Left lung (tissue), 4 donors: ENCODE measurements at regions not wholly inside any gene's neighbourhood (a gene's known extent, or its start where the extent isn't known, plus 50 kb on each side); places are given as distances from the start of the nearest gene placed in this dataset.

Experiments used
- ATAC-seq: fragments of 200-7000 bp; cut with Tn5 transposase; one replicate; pipeline ENCODE4 v1.9.1; 2020; ENCODE audit warnings: moderate library complexity
- DNase-seq, 4 donors: peaks; one replicate each; pipeline ENCODE4 v3.0.0-alpha.2; 2013 to 2020
- H3K27ac ChIP-seq, 2 donors: fragments of 200-600 bp; sonication (generic) in 1 of 2; one replicate each; pipeline versions ENCODE4 v1.5.0 to v1.8.0; 2020 to 2021
- H3K27me3 ChIP-seq, 2 donors: fragments of 200-600 bp; sonication (generic) in 1 of 2; one replicate each; pipeline versions ENCODE4 v1.5.0 to v1.8.0; 2020 to 2021
- H3K36me3 ChIP-seq, 2 donors: fragments of 200-600 bp; sonication (generic) in 1 of 2; one replicate each; pipeline versions ENCODE4 v1.5.0 to v1.8.0; 2020 to 2021
- H3K4me1 ChIP-seq, 2 donors: fragments of 200-600 bp; one replicate each; pipeline ENCODE4 v1.8.0; 2021
- H3K4me3 ChIP-seq, 2 donors: fragments of 200-600 bp; sonication (generic) in 1 of 2; one replicate each; pipeline versions ENCODE4 v1.5.0 to v1.8.0; 2020 to 2021; ENCODE audit warnings: mild to moderate bottlenecking in 1 of 2
- H3K9me3 ChIP-seq, 2 donors: fragments of 200-600 bp; sonication (generic) in 1 of 2; one replicate each; pipeline versions ENCODE4 v1.5.0 to v1.8.0; 2020 to 2021
- intact Hi-C, 2 donors: fragments of 100-400 bp; cut with DNase I; formaldehyde crosslinking; loops; one replicate each; pipeline versions ENCODE4 v1.11.2 to v1.14.2; 2022
- TF ChIP-seq, protein P1 (sequence below), 2 donors: fragments of 200-600 bp; sonication (generic) in 1 of 2; IDR thresholded peaks; one replicate each; pipeline versions ENCODE4 v1.5.0 to v1.8.0; 2021; ENCODE audit warnings: antibody characterized with exemption in 2 of 2
- donor health status: DM: no; HTN: yes; CAD: no.
- donor health status: DM: no; HTN: no; CAD: no.

DNA sequence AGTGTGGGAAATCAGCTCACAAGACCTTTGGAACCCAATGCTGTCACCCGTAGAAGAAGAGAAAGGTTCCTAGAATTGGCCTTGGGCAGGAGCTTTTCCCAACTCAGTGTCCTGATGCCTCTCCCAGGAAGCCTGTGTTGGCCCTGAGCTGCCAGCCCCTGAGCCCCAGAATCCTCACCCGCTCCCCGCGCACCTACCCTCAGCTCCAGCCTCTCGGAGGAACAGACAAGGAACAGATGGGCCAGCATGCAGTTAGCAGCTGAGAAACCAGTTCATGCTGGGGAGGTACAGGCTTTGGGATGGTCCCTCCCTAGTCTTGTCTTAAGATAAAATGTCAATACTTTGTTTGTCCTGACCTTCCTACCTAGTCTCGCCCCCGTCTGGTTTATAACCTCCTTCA, 121.9 kb upstream of the CDH4 start:
- H3K36me3 ChIP-seq, result no peaks in the 10 kb centered on the region
- H3K27ac ChIP-seq, result no peak overlapping the region
- H3K27me3 ChIP-seq, result peaks cover 0 to 39% of the 10 kb centered on the region in 2 donors
- no peak for ATAC-seq
- DNase-seq, result no peak
- H3K4me3 ChIP-seq, result no peak overlapping the region
- intact Hi-C loops, result no loop called here
- H3K9me3 ChIP-seq, result no peaks in the 10 kb centered on the region
- H3K4me1 ChIP-seq, result no peaks in the 10 kb centered on the region
- TF ChIP-seq, protein P1, sequence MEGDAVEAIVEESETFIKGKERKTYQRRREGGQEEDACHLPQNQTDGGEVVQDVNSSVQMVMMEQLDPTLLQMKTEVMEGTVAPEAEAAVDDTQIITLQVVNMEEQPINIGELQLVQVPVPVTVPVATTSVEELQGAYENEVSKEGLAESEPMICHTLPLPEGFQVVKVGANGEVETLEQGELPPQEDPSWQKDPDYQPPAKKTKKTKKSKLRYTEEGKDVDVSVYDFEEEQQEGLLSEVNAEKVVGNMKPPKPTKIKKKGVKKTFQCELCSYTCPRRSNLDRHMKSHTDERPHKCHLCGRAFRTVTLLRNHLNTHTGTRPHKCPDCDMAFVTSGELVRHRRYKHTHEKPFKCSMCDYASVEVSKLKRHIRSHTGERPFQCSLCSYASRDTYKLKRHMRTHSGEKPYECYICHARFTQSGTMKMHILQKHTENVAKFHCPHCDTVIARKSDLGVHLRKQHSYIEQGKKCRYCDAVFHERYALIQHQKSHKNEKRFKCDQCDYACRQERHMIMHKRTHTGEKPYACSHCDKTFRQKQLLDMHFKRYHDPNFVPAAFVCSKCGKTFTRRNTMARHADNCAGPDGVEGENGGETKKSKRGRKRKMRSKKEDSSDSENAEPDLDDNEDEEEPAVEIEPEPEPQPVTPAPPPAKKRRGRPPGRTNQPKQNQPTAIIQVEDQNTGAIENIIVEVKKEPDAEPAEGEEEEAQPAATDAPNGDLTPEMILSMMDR (IDR thresholded peaks at IDR 0.05), result no peak

- intact Hi-C loops, result no loop called here
- ATAC-seq, result no peak
- Histone ChIP-seq H3K36me3 (no peaks in the 10 kb centered on the region), H3K4me1 (no peaks in the 10 kb centered on the region), H3K27ac (no peak overlapping the region), H3K27me3 (peaks cover 0 to 57% of the 10 kb centered on the region in 2 donors), H3K9me3 (no peaks in the 10 kb centered on the region), H3K4me3 (no peak overlapping the region)
- TF ChIP-seq, protein P1 (IDR thresholded peaks at IDR 0.05), result no peak
- no peak for DNase-seq
Observed at GRCh38 chr20:61131944-61132343, 120.1 kb upstream of the CDH4 start.

DNA sequence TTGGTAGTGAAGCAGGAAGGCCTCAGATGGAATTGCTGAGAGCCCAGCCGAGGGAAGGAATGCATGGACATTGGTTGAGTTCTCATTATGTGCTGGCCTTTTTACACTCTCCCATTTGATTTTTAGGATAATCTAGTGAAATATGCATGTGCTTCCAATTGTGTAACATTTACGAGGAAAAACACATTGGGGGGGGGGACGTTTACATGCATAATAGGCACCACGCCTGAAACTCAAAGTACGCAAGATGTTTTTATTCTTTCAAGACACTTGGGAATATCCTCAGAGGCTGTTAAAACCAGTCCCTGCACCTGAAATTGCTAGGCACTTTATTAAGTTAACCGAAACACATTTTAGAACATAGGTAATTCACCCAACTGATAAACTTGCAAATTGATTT, 118.5 kb upstream of the CDH4 start:
- intact Hi-C loops, result no loop called here
- H3K27ac ChIP-seq, result no peak overlapping the region
- TF ChIP-seq, protein P1 (IDR thresholded peaks at IDR 0.05), result no peak
- no peak overlapping the region for H3K4me3 ChIP-seq
- no peaks in the 10 kb centered on the region for H3K9me3 ChIP-seq
- ATAC-seq (no peak), DNase-seq (no peak)
- no peaks in the 10 kb centered on the region for H3K36me3 ChIP-seq
- H3K4me1 ChIP-seq, result no peaks in the 10 kb centered on the region
- H3K27me3 ChIP-seq, result peaks cover 0 to 59% of the 10 kb centered on the region in 2 donors

DNA sequence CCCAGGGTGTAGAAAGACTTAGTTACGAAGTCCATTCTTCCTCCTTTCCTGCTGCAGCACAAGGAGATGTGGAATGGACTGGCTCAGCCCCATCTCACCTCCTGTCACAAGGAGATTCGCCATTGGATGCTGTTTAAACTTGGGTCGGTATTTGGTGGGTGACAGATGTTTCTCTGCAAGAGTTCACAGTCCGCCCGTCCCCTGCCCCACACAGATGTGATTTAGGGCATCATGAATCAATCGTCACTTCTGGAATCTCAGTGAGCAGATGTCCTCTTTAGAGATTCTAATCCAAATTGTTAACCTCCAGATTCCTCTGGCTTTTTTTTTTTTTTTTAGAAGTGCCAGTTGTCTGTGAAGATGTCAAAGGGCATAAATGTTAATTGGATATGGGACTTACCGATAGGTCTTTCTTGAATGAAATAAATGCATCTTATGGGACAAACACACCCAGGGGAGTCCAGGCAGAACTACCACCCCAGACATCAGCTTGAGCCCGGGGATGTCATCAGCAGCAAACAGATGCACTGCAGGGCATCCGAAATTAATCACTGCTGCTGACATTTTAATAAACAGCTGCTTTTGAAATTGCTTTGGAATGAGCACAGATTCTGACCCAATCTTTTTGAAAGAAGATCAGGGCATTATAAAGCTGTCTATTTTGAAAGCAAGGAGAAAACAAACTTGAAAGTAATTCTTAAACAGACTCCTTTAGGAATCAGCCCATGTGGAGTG, 117.6 kb upstream of the CDH4 start:
- no peaks in the 10 kb centered on the region for H3K4me1 ChIP-seq
- no peaks in the 10 kb centered on the region for H3K9me3 ChIP-seq
- DNase-seq (no peak), ATAC-seq (no peak)
- H3K27me3 ChIP-seq, result peaks cover 0 to 55% of the 10 kb centered on the region in 2 donors
- intact Hi-C loops, result no loop called here
- H3K27ac ChIP-seq, result no peak overlapping the region
- TF ChIP-seq, protein P1 (IDR thresholded peaks at IDR 0.05), result no peak
- H3K36me3 ChIP-seq, result no peaks in the 10 kb centered on the region
- H3K4me3 ChIP-seq, result no peak overlapping the region

DNA sequence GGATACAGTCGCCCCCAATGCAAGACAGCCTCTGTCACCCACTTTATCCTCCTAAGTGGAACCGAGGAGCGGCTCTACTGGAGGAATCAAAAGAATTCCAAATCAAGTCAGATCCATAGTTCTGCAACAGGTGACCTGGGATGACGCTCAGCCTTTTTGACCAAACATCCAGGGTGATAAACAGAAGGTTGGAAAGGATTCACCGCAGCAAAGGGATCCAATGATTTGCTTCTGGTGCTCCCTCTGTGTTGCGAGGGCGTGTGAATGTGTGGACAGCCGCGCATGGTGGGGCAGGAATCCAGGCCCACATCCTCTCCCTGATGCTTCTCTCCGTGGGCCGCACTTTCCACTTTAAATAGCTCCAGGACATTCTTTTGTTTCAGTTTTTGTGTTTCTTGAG, 116.8 kb upstream of the CDH4 start:
- Histone ChIP-seq H3K4me3 (no peak overlapping the region), H3K27me3 (peaks cover 0 to 47% of the 10 kb centered on the region in 2 donors), H3K4me1 (no peaks in the 10 kb centered on the region), H3K36me3 (no peaks in the 10 kb centered on the region), H3K9me3 (no peaks in the 10 kb centered on the region), H3K27ac (no peak overlapping the region)
- TF ChIP-seq, protein P1 (IDR thresholded peaks at IDR 0.05), result no peak
- ATAC-seq (no peak), DNase-seq (no peak)
- intact Hi-C loops, result no loop called here
